CD4-positive, alpha-beta T cell treated with Interleukin-1 beta for 1 hour (primary cell): ENCODE measurements at regions not wholly inside any gene's neighbourhood (a gene's known extent, or its start where the extent isn't known, plus 50 kb on each side); places are given as distances from the start of the nearest gene placed in this dataset.

ENCODE experiments used
- DNase-seq, 2 donors: peaks; one replicate each; pipeline ENCODE4 v3.0.0-alpha.2; 2020 to 2022

DNA sequence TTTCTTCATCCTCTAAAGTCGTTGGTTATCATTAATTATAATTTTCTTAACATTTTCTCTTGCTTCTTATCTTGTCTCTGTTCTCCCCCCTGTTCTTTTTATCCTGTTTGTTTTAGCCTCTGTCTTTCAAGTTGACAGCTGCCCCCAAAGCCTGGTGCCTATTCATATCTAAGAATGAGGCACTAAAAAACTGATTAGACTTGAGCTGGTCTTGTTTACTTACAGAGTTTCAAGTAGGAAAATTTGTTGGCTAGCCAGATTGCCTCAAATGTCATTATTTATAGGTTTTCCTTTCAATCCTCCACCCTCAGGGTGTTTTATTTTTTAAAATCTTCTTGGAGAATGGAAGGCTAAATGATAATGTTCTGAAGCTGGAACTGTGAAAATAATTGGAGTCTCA is 236.0 kb downstream of the UTP18 start:
- DNase-seq, result no peak

DNA sequence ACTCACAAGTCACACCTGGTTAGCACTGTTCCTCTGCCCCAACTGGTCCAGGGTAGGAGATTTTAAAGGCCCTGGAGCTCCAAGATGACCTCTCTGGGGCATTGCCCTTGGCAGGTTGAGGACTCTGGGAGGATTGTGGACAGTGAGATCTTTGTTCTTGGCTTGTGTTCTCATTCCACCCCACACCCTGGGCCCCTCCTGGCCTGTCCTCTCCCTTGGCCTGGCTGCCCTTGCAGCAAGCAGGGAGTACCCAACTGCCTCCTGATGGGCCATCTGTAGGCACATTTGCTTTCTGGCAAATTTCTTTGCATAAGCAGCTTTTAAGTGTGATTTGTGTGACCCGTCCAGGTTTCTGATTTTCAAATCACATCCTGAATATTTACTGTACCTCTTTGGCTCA is 239.6 kb downstream of the UTP18 start:
- no peak for DNase-seq

DNA sequence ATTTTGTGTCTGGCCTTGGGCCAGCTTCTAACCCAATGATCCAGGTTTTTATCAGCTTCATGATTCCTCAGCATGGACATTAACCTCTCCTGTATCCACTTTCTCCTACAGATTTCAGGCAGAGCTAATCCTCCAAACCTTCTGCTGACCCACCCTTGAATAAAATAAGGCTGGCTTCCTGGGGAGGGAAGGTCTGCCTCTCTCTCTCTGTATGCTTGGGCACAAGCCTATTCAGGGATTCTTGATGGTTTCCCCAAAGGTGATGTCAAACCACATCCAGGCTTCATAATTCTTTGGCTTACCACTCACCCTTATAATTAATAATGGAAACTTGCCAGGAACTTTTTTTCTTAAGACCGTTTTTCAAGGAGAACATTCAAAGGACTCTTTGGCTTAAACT is 240.1 kb downstream of the UTP18 start:
- DNase-seq, result no peak

DNA sequence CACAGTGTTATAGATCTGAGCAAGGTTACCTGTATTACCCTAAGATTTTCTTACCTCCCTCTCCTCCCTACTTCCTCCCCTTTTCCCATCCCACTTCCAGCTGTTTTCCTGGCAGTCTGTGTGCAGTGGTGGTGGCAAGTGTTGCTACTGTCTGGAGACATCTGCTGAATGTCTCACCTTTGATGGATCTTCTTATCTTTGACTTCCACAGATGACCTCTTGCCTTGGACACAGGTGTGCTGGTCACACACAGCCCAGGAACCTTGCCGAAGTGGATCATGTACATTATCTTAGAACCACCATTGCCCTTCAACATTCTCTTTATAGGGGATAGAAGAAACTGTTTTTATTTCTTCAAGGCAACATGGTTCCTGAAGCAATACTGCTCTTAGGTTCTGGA is 245.1 kb downstream of the UTP18 start:
- DNase-seq, result no peak

DNA sequence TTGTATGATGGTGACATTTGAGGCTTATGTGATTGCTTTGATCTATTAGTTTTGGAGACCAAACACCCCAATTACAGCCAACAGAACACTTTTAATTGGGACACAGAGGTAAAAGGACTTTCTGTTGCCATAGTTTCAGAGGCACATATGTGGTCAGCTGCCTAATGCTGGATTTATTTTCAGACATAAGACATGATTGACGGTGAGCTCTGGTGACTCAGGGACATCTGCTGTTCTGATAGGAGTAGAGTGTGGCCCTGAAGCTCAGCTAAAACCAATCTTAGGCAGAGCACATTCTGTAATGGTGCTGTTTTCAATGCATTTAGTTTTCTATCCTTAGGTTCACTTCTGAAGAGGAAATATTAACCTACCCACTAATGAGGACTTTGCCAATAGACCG is 247.1 kb downstream of the UTP18 start:
- DNase-seq, result no peak

DNA sequence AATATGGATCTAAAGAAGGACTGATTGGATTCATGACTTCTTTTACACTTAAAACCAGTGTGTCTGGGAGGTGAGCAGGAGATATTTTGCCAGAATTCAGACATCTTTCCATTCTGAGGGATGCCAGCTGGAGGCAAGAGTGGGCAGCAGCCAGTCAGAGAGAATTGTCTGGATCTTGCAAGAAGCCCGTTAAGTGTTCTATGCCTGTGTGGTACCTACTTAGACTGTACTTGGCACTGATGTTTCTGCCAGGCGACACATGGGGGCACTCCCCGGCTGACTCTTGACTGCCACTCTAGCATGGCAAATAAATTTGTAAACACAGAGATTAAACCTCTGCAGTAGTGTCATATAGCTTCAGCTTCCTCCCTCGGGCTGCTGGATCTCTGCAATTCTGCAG is 247.7 kb downstream of the UTP18 start:
- DNase-seq, result no peak

DNA sequence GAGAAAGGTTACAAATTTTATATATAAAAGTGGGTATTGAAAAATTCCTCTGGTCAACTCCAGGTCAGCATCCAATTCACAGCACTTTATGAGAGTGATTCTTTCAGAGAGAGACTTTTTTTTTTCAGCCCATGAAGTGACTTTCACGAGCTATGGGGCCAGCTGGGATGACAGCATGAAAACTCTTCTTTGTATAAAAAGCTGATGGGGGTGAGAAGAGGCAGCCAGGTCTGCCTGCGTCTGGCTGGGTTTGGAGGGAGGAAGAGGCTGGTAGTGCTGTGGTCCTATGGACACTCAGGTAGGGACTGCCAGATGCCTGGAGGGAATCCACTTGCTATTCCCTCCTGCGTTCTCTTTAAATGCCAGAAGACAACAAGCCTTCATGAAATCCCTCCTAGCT is 250.6 kb downstream of the UTP18 start:
- no peak for DNase-seq

DNA sequence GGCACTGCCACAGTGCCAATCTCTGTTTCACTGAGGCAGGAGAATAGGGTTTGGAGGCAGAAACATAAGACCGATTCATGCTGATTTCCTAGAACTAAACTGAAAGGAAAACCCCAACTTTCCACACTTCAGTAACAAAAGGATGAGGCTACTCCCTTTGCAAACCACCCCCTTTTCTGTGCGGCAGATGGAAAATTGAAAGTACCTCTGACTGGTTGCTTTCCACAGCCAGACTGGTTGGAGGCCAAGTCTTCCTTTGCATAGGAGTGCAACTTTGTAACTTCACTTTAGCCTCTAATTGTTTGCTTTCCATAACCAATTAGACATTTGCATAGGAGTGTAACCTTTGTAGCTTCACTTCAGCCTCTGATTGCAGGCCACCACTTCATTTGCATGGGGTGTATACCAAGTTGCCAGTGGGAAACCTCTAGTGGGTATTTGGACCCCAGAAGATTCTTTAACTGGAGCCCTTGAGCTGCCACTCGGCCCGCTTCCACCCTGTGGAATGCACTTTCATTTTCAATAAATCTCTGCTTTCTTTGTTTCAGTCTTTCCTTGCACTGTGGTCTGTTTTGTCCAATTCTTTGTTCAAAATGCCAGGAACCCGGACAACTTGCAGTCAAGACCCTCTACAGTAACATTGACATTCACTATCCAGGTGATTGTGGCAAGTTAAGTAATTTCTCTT is 252.0 kb downstream of the UTP18 start:
- DNase-seq, result no peak

DNA sequence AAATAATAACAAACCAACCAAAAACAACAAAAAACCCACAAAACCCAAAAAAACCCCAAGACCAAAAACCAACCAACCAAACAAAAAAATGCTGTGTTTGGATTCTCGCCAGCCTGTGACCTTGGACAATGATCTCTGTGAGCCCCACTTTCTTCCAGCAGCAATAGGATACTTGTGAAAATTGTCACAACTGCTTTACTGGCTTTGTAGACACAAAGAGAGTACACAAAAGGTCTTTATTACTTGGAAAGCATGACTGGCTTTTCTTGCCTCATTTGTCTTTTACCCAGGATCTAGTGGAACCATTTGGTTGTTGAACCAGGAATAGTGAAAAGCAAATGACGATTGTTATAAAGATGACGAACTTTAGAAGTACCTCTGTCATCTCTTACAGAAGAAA is 256.6 kb downstream of the UTP18 start:
- no peak for DNase-seq

DNA sequence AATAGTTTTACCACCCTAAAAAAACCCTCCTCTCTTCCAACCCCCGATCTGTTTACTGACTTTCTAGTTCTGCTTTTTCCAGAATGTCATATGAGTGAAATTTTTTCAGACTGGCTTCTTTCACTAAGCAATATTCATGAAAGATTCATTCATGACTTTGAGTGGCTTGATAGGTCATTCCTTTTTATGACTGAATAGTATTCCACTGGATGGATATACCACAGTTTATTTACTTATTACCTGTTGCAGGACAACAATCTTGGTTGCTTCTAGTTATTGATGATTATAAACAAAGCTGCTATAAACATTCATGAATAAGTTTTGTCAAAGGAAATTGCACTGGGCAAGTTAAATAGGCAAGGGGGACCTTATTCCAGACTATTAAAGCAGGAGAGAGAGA is 264.2 kb downstream of the UTP18 start:
- no peak for DNase-seq

DNA sequence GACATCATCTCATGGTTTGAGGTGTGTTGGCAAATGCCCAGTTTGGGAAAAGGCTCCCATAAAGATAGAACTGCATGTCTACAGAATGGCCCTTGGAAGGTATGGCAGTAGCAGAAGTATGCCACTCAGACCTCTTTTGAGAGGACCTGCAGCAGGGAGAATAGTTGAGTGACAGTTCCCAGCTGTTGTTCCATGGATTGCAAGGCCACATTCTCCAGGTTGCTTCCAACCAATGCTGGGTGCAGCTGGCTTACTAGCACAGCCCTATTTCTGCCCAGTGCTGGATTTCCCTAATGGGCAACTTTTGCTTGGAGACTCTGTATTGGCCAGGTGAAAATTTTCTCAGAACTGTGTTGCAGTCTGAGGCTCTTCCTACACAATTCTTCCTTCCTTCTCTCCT is 266.2 kb downstream of the UTP18 start:
- DNase-seq, result no peak

DNA sequence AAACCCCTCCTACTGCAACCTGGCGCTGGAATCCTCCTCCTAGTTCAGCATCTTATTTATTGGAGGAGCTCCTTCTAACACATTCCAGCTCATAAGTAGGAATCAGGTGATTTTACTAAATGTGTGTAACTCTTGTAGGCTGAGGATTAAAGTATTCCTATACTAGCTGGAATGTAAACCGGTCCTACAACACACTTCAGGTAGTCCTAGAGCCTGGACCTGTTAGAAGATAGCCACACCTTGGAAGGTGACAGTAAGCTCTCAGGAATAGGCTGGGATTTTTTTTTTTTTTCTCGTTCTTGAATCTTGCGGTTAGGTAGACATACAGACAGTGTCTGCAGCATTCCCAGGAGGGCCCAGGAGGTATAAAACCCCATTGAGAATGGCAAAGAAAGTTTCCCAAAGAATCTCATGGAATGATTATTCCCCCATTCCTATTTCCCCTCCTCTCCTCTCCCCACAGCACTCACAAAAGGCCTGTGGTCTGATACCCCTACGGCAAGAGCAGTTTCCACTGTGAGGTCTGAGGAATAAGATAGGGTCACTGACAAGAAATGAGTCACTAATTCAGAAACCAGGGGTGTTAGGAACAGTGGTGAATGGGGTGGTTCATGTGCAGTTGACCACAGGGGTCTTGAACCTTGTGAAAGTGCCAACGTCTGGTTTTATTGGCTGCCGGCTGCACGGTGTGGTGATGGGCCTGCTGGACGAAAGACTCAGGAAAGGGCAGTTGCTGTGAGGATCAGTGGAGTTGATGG is 267.1 kb downstream of the UTP18 start:
- no peak for DNase-seq

DNA sequence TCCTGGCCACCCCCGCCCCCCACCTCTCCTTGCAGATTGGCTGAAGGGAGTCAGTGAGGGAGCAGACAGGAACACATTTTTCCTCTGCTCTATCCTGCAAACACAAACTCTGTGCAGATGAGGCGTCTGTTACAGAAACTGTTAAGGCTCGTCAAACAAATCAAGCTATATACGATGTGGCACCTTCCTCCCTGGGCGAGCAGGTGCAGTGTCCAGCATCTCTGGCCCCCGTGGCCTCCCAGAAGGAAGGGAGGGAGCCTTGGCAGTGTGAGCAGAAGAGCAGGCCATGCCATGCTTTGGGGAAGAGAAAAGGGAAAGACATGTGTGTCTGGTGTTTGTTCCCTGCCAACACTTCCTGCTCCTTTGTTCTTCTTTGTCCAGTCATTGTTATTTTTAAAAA is 267.8 kb downstream of the UTP18 start:
- DNase-seq, result no peak

DNA sequence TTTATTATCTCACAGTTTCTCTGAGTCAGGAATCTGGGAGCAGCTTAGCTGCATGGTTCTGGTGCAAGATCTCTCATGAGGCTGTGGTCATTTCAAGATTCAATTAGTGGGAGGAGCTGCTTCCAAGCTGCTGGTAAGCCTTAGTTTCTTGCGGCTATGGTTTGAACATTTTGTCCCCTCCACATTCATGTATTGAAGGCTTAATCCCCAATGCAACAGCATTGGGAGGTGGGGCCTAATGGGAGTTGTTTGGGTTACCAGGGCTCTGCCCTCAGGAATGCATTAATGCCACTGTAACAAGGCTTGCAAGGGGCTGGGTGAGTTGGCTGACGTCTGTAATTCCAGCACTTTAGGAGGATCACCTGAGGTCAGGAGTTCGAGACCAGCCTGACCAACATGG is 272.9 kb downstream of the UTP18 start:
- no peak for DNase-seq

DNA sequence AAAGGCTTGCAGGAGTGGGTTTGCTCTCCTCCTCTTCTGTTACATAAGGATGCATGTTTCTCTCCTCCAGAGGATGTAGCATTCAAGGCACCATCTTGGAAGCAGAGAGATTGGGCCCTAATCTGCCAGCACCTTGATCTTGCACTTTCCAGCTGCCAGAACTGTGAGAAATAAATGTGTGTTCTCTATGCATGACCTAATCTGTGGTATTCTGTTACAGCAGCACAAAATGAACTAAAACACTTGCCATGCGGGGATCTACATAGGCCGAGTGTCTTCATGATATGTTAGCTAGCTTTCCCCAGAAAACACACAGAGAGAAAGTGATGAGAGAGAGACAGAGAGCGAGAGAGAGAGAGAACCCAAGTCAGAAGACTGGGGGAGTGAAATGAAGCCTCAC is 273.5 kb downstream of the UTP18 start:
- DNase-seq, result no peak

DNA sequence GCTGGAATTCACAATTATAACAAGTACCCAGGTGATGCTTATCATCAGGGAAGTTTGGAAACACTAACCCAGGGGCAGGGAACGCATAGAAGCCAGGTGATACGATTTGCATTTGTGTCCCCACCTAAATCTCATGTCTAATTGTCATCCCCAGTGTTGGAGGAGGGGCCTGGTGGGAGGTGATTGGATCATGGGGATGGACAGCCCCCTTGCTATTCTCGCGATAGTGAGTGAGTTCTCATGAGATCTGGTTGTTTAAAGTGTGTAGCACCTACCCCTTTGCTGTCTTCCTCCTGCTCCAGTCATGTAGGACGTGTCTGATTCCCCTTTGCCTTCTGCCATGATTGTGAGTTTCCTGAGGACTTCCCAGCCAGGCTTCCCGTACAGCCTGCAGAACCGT is 276.3 kb downstream of the UTP18 start:
- no peak for DNase-seq

DNA sequence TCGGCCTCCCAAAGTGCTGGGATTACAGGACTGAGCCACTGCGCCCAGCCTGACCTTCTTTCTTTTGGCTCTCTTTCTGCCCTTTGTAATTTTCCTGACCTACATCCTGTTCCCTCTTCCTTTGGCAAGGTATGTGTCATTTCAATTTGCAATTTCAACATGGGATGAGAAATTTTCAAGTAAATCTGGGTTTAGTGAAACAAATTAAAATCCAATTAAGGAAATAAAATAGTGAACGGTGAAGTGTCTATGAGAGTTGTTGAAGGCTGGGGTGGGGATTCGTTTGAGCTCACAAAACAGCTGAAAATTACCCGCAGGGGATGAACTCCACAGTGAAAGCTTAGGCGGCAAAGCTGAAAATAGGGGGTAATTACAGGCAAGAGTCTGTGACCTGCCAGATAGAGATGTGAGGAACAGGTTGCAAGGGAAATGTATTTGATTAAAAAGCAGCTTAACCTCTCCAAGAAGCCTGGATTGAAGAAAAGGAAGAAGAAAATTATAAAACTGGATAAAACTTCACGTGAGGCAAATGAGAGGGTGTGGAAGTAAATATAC is 277.7 kb downstream of the UTP18 start:
- DNase-seq, result no peak

DNA sequence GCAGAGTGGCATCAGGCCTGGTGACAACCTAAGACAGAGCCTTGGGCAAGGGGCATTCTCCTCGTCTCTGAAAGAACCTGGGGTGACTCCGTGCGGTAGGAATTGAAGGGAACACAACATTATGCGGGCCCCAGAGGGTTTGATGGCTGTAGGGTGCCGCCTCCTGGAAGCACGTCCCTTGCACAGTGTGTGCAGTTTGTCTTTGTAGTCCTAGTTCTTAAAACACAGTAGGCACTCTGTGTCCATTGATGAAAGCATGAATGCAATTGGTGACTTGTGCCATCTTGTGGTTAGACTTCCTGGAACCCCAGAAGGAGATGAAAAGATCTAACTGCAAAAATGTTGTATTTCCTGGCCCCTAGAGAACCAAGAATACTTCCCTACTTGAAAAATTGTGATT is 279.8 kb downstream of the UTP18 start:
- DNase-seq, result peak in 1 of 2 donors; percentile 1

DNA sequence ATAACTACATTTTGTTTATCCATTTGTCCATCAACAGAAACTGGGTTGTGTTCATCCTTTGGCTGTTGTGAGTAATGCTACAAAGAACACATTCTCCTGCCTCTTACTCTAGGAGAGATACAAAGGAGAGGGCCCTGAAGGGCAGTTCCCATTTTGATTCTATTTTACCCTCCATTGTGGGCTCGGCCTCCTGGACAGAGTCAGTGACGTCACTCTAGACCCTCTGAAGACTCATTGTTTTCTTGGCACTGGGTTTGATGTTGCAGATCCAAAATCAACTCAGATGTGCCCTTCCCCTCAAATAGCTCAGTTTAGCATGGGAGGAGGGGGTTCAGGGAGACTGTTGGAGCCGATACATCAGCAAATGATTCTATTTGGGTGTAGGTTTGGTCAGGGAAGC is 280.9 kb downstream of the UTP18 start:
- DNase-seq, result no peak

DNA sequence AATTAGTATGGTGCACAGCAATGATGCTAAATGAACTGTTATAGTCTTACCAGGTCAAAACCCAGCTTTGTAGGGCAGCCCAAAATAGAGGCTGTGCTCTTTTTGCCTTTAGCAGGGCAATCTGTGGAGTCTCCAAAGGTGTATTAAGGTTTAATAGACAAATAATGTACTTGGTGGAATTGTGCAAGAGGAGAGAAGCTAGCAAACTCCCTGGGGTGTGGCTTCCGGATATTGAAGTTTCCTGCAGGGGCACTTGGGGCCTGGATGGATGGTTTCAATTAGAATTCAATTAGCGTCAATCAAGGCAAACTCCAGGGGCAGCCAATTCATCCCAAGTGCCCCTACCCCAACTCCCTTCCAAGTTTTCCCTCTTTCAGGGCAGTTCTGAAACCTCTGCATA is 285.8 kb downstream of the UTP18 start:
- no peak for DNase-seq

DNA sequence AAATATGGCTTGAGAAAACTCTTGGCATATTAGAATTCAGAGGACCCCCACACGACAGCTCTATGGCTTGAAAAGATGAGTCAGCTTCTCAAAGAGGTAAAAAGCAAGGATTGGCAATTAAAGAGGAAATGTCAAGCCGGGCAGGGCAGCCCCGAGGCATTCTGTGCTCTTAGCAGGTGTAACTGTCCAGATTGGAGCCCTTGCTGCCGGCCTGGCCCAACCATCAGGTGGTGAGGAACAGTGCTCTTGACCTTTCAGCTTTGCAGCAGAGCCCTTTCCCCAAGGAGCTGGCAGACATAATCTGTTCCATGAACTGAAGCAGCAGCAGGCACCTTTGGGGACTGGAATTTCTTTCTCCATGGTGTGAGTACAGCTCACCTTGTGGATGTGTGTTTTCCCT is 287.8 kb downstream of the UTP18 start:
- no peak for DNase-seq

DNA sequence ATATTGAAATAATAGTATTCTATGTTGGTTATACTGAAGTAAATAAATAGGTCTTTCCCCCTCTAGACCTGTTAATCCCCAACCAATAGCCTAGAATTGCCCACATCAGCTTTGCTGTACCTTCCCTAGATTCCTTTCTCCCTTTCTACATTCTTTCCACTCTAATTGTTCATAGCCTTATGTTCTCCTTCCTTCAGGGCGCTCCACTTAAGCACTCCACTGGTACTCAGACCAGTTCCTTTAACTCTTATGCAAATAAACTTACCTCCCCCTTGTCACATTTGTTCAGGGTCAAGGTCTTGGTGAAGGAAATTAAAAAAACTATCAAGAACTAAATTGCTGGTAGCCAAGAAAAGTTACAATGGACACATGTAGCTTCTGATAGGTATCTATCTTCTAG is 294.8 kb downstream of the UTP18 start:
- DNase-seq, result no peak

DNA sequence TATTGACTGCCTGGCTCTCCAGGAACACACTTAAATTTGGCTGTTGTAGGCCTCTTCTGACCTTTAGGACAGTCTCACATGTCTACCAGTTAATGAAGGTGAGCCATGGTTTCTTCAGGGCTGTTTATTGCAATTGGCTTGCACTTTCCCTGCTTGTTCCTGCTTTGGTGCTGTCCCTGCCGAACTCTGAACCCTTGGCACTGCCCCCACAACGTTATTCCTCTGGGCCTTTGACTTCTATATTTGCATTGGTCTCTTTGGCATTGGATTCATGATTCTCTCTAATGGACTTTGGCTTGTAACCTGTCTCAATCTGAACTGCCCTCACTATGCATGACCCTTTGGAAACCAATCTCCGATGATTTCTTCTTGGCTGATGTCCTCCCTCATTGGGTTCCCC is 299.4 kb downstream of the UTP18 start:
- no peak for DNase-seq

DNA sequence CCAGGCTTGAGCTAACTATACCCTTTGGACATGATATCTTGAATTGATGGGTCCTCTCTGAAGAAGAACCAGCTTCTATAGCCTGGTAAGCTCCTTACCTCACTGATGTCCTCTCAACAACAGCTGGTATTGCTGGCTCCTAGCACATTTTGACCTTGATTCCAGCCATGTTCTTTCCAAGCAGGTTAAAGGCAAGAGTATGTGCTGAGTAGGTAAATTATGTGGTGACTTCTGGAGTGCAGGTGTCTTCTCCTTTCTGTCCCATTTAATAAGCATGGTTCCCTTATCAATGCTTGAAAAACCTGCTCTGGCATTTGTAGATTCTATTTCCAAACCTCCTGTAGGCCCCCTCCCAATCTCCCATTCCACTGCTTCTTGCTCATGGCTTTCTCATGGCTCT is 300.1 kb downstream of the UTP18 start:
- DNase-seq, result no peak

DNA sequence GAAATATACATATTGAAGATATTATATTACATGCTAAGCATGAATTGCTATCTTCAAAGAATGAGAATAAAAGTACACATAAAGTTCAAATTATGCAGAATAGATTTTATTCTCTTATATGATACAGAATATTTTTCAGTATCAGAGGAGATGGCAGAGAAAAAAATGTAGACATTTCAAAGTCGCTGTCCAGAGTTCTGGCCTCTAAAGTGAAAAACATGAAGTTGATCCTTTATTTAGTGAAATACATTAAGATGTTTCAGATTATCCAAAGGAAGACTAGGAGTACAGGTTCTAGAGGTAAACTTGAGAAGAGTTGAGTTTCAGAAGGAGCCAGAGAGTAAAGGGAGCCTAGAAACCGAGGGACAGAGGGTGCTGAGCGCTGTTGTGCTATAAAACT is 303.6 kb downstream of the UTP18 start:
- DNase-seq, result no peak
